ENCODE measurements at regions not wholly inside any gene's neighbourhood (a gene's known extent, or its start where the extent isn't known, plus 50 kb on each side); places are given as distances from the start of the nearest gene placed in this dataset.

DNA sequence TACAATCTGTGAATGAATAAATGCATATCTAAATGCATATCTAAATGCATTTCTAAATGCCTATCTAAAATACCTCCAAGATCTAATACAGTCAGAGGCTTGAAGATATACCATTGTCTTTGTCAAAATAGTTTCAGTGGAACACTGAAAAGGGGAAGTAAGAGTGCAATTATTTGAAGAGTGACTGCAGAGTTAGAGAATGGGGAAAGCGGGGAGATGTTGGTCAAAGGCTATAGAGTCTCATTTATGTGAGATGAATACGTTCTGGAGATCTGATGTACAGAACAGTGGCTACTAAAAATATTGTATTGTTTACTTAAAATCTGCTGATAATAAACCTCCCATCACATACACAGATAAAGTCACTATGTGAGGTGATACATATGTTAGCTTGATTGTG, 1126.2 kb upstream of the CDH9 start:
- no peak for TF ChIP-seq ZC3H10 (CRISPR knock-in tag; IDR thresholded peaks at IDR 0.05)
- no peak for TF ChIP-seq ZFP30 (CRISPR knock-in tag; IDR thresholded peaks at IDR 0.05)
- TF ChIP-seq ZNF8 (CRISPR knock-in tag; IDR thresholded peaks at IDR 0.05), result no peak
- ATAC-seq, result no peak

DNA sequence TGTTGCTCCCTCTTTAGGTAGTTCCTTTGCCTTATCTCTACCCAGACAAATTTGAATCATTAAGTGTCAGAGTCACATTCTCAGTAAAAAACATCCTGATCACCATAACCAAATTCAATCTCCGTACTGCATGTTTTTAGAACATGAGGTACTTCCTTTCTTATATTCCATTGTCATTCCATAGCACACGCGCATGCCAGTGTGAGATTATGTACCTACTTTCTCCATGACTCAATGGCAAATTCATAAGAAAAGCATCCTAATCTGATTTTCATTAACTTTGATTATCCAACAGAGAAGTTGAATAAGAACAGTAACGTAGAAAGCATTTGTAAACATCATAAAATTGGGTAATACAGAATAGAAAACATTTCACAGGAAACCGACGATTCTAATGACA, 1118.6 kb upstream of the CDH9 start:
- no peak for TF ChIP-seq SNAI2 (CRISPR knock-in tag; IDR thresholded peaks at IDR 0.05)
- no peak for TF ChIP-seq RARB (CRISPR knock-in tag; IDR thresholded peaks at IDR 0.05)
- TF ChIP-seq ZNF70 (CRISPR knock-in tag; IDR thresholded peaks at IDR 0.05), result no peak
- TF ChIP-seq BACH2 (CRISPR knock-in tag; IDR thresholded peaks at IDR 0.05; ENCODE audit: borderline replicate concordance), result no peak
- no peak for TF ChIP-seq TOX (CRISPR knock-in tag; IDR thresholded peaks at IDR 0.05; ENCODE audit: borderline replicate concordance)
- ATAC-seq, result no peak

DNA sequence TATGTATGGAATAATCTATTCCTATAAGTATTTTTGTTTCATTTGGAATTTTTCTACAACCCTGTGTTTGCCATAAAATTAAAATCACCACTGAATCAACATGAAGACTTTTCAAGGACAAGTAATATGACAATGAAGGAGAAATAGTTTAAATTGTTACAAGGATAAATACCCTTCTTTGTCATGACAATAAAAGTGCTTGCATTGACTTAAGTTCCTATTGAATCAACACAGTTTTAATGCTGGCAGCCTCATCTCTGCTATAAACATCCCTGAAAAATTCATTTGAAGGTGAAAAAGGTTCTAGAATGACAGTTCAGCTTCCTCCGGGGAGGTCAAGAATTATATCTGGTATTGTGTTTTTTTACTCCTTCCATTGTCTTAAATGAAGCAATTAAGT, 1105.1 kb upstream of the CDH9 start:
- ATAC-seq, result no peak
- TF ChIP-seq TOX (CRISPR knock-in tag; IDR thresholded peaks at IDR 0.05; ENCODE audit: borderline replicate concordance) (no peak), RARB (CRISPR knock-in tag; IDR thresholded peaks at IDR 0.05) (no peak), ZNF8 (CRISPR knock-in tag; IDR thresholded peaks at IDR 0.05) (no peak), ZC3H10 (CRISPR knock-in tag; IDR thresholded peaks at IDR 0.05) (no peak), ISL1 (CRISPR knock-in tag; IDR thresholded peaks at IDR 0.05) (no peak), SNAI2 (CRISPR knock-in tag; IDR thresholded peaks at IDR 0.05) (no peak)
- TF ChIP-seq, protein P1, sequence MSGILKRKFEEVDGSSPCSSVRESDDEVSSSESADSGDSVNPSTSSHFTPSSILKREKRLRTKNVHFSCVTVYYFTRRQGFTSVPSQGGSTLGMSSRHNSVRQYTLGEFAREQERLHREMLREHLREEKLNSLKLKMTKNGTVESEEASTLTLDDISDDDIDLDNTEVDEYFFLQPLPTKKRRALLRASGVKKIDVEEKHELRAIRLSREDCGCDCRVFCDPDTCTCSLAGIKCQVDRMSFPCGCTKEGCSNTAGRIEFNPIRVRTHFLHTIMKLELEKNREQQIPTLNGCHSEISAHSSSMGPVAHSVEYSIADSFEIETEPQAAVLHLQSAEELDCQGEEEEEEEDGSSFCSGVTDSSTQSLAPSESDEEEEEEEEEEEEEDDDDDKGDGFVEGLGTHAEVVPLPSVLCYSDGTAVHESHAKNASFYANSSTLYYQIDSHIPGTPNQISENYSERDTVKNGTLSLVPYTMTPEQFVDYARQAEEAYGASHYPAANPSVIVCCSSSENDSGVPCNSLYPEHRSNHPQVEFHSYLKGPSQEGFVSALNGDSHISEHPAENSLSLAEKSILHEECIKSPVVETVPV (CRISPR knock-in tag; IDR thresholded peaks at IDR 0.05), result no peak
- TF ChIP-seq, protein P2, sequence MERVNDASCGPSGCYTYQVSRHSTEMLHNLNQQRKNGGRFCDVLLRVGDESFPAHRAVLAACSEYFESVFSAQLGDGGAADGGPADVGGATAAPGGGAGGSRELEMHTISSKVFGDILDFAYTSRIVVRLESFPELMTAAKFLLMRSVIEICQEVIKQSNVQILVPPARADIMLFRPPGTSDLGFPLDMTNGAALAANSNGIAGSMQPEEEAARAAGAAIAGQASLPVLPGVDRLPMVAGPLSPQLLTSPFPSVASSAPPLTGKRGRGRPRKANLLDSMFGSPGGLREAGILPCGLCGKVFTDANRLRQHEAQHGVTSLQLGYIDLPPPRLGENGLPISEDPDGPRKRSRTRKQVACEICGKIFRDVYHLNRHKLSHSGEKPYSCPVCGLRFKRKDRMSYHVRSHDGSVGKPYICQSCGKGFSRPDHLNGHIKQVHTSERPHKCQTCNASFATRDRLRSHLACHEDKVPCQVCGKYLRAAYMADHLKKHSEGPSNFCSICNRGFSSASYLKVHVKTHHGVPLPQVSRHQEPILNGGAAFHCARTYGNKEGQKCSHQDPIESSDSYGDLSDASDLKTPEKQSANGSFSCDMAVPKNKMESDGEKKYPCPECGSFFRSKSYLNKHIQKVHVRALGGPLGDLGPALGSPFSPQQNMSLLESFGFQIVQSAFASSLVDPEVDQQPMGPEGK (CRISPR knock-in tag; IDR thresholded peaks at IDR 0.05; ENCODE audit: borderline replicate concordance), result no peak
- TF ChIP-seq, protein P3, sequence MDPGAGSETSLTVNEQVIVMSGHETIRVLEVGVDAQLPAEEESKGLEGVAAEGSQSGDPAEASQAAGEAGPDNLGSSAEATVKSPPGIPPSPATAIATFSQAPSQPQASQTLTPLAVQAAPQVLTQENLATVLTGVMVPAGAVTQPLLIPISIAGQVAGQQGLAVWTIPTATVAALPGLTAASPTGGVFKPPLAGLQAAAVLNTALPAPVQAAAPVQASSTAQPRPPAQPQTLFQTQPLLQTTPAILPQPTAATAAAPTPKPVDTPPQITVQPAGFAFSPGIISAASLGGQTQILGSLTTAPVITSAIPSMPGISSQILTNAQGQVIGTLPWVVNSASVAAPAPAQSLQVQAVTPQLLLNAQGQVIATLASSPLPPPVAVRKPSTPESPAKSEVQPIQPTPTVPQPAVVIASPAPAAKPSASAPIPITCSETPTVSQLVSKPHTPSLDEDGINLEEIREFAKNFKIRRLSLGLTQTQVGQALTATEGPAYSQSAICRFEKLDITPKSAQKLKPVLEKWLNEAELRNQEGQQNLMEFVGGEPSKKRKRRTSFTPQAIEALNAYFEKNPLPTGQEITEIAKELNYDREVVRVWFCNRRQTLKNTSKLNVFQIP (CRISPR knock-in tag; IDR thresholded peaks at IDR 0.05; ENCODE audit: borderline replicate concordance, low read depth), result no peak

DNA sequence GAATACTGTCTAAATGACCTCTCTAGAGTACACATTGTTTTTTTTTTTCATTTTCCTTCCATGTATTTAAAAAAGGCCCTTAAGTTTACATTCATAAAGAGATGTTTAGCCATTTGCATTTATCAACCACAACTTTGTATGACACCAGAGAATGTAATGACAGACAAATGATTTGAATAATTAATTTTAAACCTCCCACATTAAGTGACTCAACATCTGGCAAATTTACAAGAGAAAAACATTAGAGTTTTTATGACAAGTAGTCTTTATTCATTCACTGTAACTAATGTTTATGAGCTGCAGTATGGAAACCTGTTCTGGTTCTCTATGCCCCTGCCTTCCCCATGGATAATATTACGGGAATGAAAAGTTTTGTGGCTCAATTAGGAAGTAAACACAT, 1093.8 kb upstream of the CDH9 start:
- TF ChIP-seq CSDC2 (CRISPR knock-in tag; IDR thresholded peaks at IDR 0.05) (no peak), RARB (CRISPR knock-in tag; IDR thresholded peaks at IDR 0.05) (no peak)
- TF ChIP-seq, protein P2 (CRISPR knock-in tag; IDR thresholded peaks at IDR 0.05; ENCODE audit: borderline replicate concordance), result no peak
- ATAC-seq, result no peak

DNA sequence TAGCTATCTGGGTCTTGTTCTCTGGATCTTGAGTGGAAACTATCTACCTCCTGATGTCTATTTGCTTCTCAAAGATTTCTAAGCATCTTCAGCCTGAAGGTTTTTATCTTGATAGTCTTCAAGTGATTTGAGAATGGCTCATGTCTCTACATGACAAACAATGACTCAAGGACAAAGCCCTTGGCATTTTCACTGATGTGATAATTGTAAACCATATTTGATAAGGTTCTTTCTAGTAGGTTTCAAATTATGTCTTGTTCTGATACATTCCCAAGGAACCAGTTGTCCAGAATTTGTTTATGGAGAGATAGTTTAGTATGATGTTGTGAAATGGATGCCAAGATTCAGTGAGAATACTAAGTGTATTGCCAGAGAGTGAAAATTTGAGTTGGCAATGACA, 1079.3 kb upstream of the CDH9 start:
- no peak for ATAC-seq
- TF ChIP-seq SNAI2 (CRISPR knock-in tag; IDR thresholded peaks at IDR 0.05) (no peak), ARNTL (CRISPR knock-in tag; IDR thresholded peaks at IDR 0.05; ENCODE audit: borderline replicate concordance, low read depth) (no peak), ZC3H10 (CRISPR knock-in tag; IDR thresholded peaks at IDR 0.05) (no peak), RARB (CRISPR knock-in tag; IDR thresholded peaks at IDR 0.05) (no peak), TCF4 (CRISPR knock-in tag; IDR thresholded peaks at IDR 0.05; ENCODE audit: borderline replicate concordance) (no peak), ISL1 (CRISPR knock-in tag; IDR thresholded peaks at IDR 0.05) (no peak), CSDC2 (CRISPR knock-in tag; IDR thresholded peaks at IDR 0.05) (no peak), ZNF8 (CRISPR knock-in tag; IDR thresholded peaks at IDR 0.05) (no peak), GLIS3 (CRISPR knock-in tag; IDR thresholded peaks at IDR 0.05) (no peak), ZFP3 (CRISPR knock-in tag; IDR thresholded peaks at IDR 0.05) (no peak), TOX (CRISPR knock-in tag; IDR thresholded peaks at IDR 0.05; ENCODE audit: borderline replicate concordance) (no peak)
- TF ChIP-seq, protein P3 (CRISPR knock-in tag; IDR thresholded peaks at IDR 0.05; ENCODE audit: borderline replicate concordance, low read depth), result no peak
- TF ChIP-seq, protein P4, sequence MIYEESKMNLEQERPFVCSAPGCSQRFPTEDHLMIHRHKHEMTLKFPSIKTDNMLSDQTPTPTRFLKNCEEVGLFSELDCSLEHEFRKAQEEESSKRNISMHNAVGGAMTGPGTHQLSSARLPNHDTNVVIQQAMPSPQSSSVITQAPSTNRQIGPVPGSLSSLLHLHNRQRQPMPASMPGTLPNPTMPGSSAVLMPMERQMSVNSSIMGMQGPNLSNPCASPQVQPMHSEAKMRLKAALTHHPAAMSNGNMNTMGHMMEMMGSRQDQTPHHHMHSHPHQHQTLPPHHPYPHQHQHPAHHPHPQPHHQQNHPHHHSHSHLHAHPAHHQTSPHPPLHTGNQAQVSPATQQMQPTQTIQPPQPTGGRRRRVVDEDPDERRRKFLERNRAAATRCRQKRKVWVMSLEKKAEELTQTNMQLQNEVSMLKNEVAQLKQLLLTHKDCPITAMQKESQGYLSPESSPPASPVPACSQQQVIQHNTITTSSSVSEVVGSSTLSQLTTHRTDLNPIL (CRISPR knock-in tag; IDR thresholded peaks at IDR 0.05; ENCODE audit: low read depth), result no peak
- TF ChIP-seq, protein P5, sequence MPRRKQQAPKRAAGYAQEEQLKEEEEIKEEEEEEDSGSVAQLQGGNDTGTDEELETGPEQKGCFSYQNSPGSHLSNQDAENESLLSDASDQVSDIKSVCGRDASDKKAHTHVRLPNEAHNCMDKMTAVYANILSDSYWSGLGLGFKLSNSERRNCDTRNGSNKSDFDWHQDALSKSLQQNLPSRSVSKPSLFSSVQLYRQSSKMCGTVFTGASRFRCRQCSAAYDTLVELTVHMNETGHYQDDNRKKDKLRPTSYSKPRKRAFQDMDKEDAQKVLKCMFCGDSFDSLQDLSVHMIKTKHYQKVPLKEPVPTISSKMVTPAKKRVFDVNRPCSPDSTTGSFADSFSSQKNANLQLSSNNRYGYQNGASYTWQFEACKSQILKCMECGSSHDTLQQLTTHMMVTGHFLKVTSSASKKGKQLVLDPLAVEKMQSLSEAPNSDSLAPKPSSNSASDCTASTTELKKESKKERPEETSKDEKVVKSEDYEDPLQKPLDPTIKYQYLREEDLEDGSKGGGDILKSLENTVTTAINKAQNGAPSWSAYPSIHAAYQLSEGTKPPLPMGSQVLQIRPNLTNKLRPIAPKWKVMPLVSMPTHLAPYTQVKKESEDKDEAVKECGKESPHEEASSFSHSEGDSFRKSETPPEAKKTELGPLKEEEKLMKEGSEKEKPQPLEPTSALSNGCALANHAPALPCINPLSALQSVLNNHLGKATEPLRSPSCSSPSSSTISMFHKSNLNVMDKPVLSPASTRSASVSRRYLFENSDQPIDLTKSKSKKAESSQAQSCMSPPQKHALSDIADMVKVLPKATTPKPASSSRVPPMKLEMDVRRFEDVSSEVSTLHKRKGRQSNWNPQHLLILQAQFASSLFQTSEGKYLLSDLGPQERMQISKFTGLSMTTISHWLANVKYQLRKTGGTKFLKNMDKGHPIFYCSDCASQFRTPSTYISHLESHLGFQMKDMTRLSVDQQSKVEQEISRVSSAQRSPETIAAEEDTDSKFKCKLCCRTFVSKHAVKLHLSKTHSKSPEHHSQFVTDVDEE (CRISPR knock-in tag; IDR thresholded peaks at IDR 0.05), result no peak

Data from SK-N-SH treated with all-trans-retinoic acid at 6 μM for 48 hours (cell line).